HG02852 (cell line): ENCODE measurements at regions not wholly inside any gene's neighbourhood (a gene's known extent, or its start where the extent isn't known, plus 50 kb on each side); places are given as distances from the start of the nearest gene placed in this dataset.

ENCODE experiments used
- ATAC-seq: cut with Tn5 transposase; IDR thresholded peaks from one replicate; pipeline ENCODE4 v1.9.1; 2021; ENCODE audit warnings: mild to moderate bottlenecking, moderate library complexity; ENCODE audit not compliant: unreplicated experiment

- no peak for ATAC-seq
Measured at GRCh38 chr13:76751278-76751677, 134.9 kb downstream of the KCTD12 start.

- ATAC-seq: no peak
Measured at GRCh38 chr13:76750126-76750525, 136.1 kb downstream of the KCTD12 start.

GRCh38 chr13:76745261-76746200, 140.7 kb downstream of the KCTD12 start:
- ATAC-seq: peak; percentile 89

GRCh38 chr13:76741624-76742023, 144.6 kb downstream of the KCTD12 start:
- ATAC-seq: no peak

- no peak for ATAC-seq
Measured at GRCh38 chr13:76741046-76741445, 145.2 kb downstream of the KCTD12 start.

GRCh38 chr13:76738616-76739015, 147.6 kb downstream of the KCTD12 start:
- ATAC-seq: no peak

- no peak for ATAC-seq
Measured at GRCh38 chr13:76737526-76737925, 148.7 kb downstream of the KCTD12 start.

GRCh38 chr13:76735641-76736040, 150.6 kb downstream of the KCTD12 start:
- peak; percentile 81 for ATAC-seq

GRCh38 chr13:76733671-76734070, 152.5 kb downstream of the KCTD12 start:
- ATAC-seq: no peak

- no peak for ATAC-seq
Measured at GRCh38 chr13:76732367-76732766, 153.8 kb downstream of the KCTD12 start.

- ATAC-seq: no peak
Measured at GRCh38 chr13:76730220-76730619, 156.0 kb downstream of the KCTD12 start.

GRCh38 chr13:76729691-76730090, 156.5 kb downstream of the KCTD12 start:
- no peak for ATAC-seq

- ATAC-seq: no peak
Measured at GRCh38 chr13:76725896-76726295, 160.3 kb downstream of the KCTD12 start.

- ATAC-seq: no peak
Measured at GRCh38 chr13:76725211-76725610, 161.0 kb downstream of the KCTD12 start.

GRCh38 chr13:76724421-76724820, 161.8 kb downstream of the KCTD12 start:
- ATAC-seq: no peak

GRCh38 chr13:76723551-76724232, 162.5 kb downstream of the KCTD12 start:
- peak; percentile 66 for ATAC-seq

GRCh38 chr13:76722782-76723181, 163.4 kb downstream of the KCTD12 start:
- ATAC-seq: no peak

GRCh38 chr13:76720821-76721220, 165.4 kb downstream of the KCTD12 start:
- ATAC-seq: no peak

GRCh38 chr13:76720416-76720815, 165.8 kb downstream of the KCTD12 start:
- ATAC-seq: no peak

- no peak for ATAC-seq
Measured at GRCh38 chr13:76719955-76720354, 166.2 kb downstream of the KCTD12 start.

- ATAC-seq: no peak
Measured at GRCh38 chr13:76717092-76717491, 169.1 kb downstream of the KCTD12 start.

GRCh38 chr13:76715621-76716020, 170.6 kb downstream of the KCTD12 start:
- ATAC-seq: no peak
